A673 (cell line): ENCODE measurements at regions not wholly inside any gene's neighbourhood (a gene's known extent, or its start where the extent isn't known, plus 50 kb on each side); places are given as distances from the start of the nearest gene placed in this dataset.

Experiments used
- BruUV-seq: library from RNA; stranded (reverse); fragments of 400-500 nt; replicated peaks from 2 replicates; lab custom pipeline; 2021; lab: Mats Ljungman, UMichigan
- CTCF ChIA-PET: fragments of 300-600 bp; sonication (Branson Sonifier 250); formaldehyde crosslinking; loops from one replicate; lab custom pipeline; 2022; ENCODE audit warnings: antibody characterized with exemption; lab: Charles Lee
- POLR2A ChIA-PET: fragments of 300-600 bp; sonication (Branson Sonifier 250); formaldehyde crosslinking; loops from one replicate; lab custom pipeline; 2022; ENCODE audit warnings: antibody characterized with exemption; ENCODE audit not compliant: low non-redundant PET; lab: Charles Lee
- DNase-seq: peaks from one replicate; pipeline ENCODE4 v3.0.0-alpha.2; 2015; ENCODE audit warnings: low spot score
- H3K27ac ChIP-seq: fragments of 200-600 bp; sonication (generic); 2 replicates; pipeline ENCODE4 v1.5.1; 2016; ENCODE audit warnings: mixed run types, low read depth, mild to moderate bottlenecking, mixed read lengths, antibody characterized with exemption, low read length; ENCODE audit not compliant: poor library complexity, severe bottlenecking
- H3K27me3 ChIP-seq: fragments of 200-600 bp; sonication (generic); replicated peaks from 2 replicates; pipeline ENCODE4 v1.6.1; 2017; ENCODE audit warnings: mixed run types, low read depth, mild to moderate bottlenecking, mixed read lengths, antibody characterized with exemption, low read length; ENCODE audit not compliant: insufficient read depth, poor library complexity
- H3K36me3 ChIP-seq: fragments of 200-600 bp; sonication (generic); 2 replicates; pipeline ENCODE4 v1.6.1; 2016; ENCODE audit warnings: mixed run types, mild to moderate bottlenecking, mixed read lengths, antibody characterized with exemption, low read length; ENCODE audit not compliant: insufficient read depth, poor library complexity, severe bottlenecking
- H3K4me1 ChIP-seq: fragments of 200-600 bp; sonication (generic); 2 replicates; pipeline ENCODE4 v1.6.1; 2017; ENCODE audit warnings: mixed run types, mild to moderate bottlenecking, mixed read lengths, antibody characterized with exemption, low read length; ENCODE audit not compliant: insufficient read depth, poor library complexity, severe bottlenecking
- H3K4me3 ChIP-seq: fragments of 200-600 bp; sonication (generic); 2 replicates; pipeline ENCODE4 v1.5.1; 2016; ENCODE audit warnings: low read depth, mixed run types, mild to moderate bottlenecking, mixed read lengths, low read length; ENCODE audit not compliant: poor library complexity, severe bottlenecking
- H3K9me3 ChIP-seq: fragments of 200-600 bp; sonication (generic); 2 replicates; pipeline ENCODE4 v1.6.1; 2016; ENCODE audit warnings: mixed run types, low read depth, mild to moderate bottlenecking, mixed read lengths, antibody characterized with exemption, low read length; ENCODE audit not compliant: poor library complexity, severe bottlenecking
- CTCF ChIP-seq: fragments of 300-800, 200-600 bp; sonication (generic); conservative IDR thresholded peaks from 2 replicates; pipeline ENCODE4 v1.5.1; 2017; ENCODE audit warnings: low read depth, mild to moderate bottlenecking, antibody characterized with exemption, low read length, moderate library complexity, mixed read lengths
- EZH2 ChIP-seq: fragments of 200-600 bp; sonication (generic); IDR thresholded peaks from 2 replicates; pipeline ENCODE4 v1.6.1; 2017; ENCODE audit warnings: borderline replicate concordance, low read depth, mild to moderate bottlenecking, mixed read lengths, antibody characterized with exemption, low read length; ENCODE audit not compliant: poor library complexity, severe bottlenecking
- intact Hi-C: fragments of 100-400 bp; cut with micrococcal nuclease; formaldehyde crosslinking; loops from one replicate; pipeline ENCODE4 v1.10.0; 2022; ENCODE audit not compliant: unreplicated experiment

GRCh38 chr9:84587153-84587552 is 82.4 kb upstream of the NTRK2 start:
- DNase-seq, result no peak
- Histone ChIP-seq H3K9me3 (no peaks in the 10 kb centered on the region), H3K4me3 (no peak overlapping the region), H3K27me3 (no peaks in the 10 kb centered on the region), H3K27ac (no peak overlapping the region), H3K36me3 (no peaks in the 10 kb centered on the region), H3K4me1 (no peaks in the 10 kb centered on the region)
- no TSS peak for BruUV-seq
- ChIA-PET CTCF (no interaction called here), POLR2A (no interaction called here)
- intact Hi-C loops, result no loop called here
- no peak for TF ChIP-seq CTCF
- TF ChIP-seq EZH2, result no peak

DNA sequence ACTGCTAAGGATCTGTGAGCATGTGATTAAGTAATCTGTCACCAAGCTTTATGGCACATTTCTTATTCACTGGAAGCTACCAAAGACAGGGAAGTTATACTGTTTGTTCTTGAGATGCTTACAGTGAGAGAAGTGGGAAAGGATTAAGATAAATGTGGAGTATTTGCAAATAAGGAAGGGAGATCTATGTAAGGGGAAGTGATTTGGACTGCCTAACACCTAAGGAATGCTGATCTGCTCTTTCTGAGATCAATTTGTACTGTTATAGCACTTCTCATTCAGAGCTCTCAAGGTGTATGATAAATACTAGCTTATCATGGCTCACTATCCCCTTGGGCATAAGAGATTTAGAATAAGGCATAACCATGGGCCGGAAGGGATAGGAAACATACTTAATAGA is 80.0 kb upstream of the NTRK2 start:
- H3K4me3 ChIP-seq, result no peak overlapping the region
- no peaks in the 10 kb centered on the region for H3K4me1 ChIP-seq
- intact Hi-C loops, result no loop called here
- no peak for DNase-seq
- no peaks in the 10 kb centered on the region for H3K27me3 ChIP-seq
- ChIA-PET CTCF (no interaction called here), POLR2A (no interaction called here)
- no peak for TF ChIP-seq CTCF
- no peak for TF ChIP-seq EZH2
- no peak overlapping the region for H3K27ac ChIP-seq
- H3K9me3 ChIP-seq, result no peaks in the 10 kb centered on the region
- no TSS peak for BruUV-seq
- H3K36me3 ChIP-seq, result no peaks in the 10 kb centered on the region

DNA sequence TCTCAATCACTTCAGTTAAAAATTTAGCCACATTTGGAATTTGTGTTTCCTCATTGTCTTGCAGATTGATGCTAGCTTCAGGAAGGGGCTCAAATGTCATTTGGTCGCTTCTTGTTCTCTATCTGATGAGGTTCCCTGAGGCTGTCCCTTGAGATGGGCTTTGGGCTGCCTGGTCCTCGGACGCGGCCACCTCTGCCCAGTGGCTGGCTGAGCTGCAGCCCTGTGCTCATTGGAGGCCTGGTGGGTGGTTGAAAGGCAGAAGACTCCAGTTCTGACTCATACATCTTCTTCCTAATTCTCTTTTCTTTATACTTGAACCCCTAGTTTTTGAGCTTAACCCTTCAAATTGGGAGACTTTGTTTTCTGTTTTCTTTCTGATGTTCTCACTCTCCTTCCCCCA is 78.8 kb upstream of the NTRK2 start:
- Histone ChIP-seq H3K4me3 (no peak overlapping the region), H3K27ac (no peak overlapping the region), H3K9me3 (no peaks in the 10 kb centered on the region), H3K36me3 (no peaks in the 10 kb centered on the region), H3K4me1 (no peaks in the 10 kb centered on the region), H3K27me3 (no peaks in the 10 kb centered on the region)
- ChIA-PET POLR2A (no interaction called here), CTCF (no interaction called here)
- no TSS peak for BruUV-seq
- no peak for DNase-seq
- intact Hi-C loops, result loop anchor here (5.0 kb wide), 1 partner anchor 48 kb away; no protein-coding TSS in a partner anchor
- TF ChIP-seq EZH2 (no peak), CTCF (no peak)
